Ishikawa (cell line): ENCODE measurements at regions not wholly inside any gene's neighbourhood (a gene's known extent, or its start where the extent isn't known, plus 50 kb on each side); places are given as distances from the start of the nearest gene placed in this dataset.
A peak's percentile ranks its signal among the peaks of the same experiment; 100 is the strongest.

Source experiments
- CEBPB ChIP-seq: IDR thresholded peaks from 2 replicates; pipeline ENCODE4 v1.6.1; 2012
- CREB1 ChIP-seq: IDR thresholded peaks from 2 replicates; pipeline ENCODE4 v1.6.1; 2012; ENCODE audit warnings: low read depth
- EGR1 ChIP-seq: IDR thresholded peaks from 2 replicates; pipeline ENCODE4 v1.6.1; 2012
- EP300 ChIP-seq: IDR thresholded peaks from 2 replicates; pipeline ENCODE4 v1.6.1; 2012; ENCODE audit warnings: borderline replicate concordance
- FOXM1 ChIP-seq: IDR thresholded peaks from 2 replicates; pipeline ENCODE4 v1.6.1; 2012; ENCODE audit warnings: low read depth, borderline replicate concordance
- NFIC ChIP-seq: IDR thresholded peaks from 2 replicates; pipeline ENCODE4 v1.6.1; 2012
- RAD21 ChIP-seq: IDR thresholded peaks from 2 replicates; pipeline ENCODE4 v1.6.1; 2012; ENCODE audit warnings: low read depth
- TAF1 ChIP-seq: IDR thresholded peaks from 2 replicates; pipeline ENCODE4 v1.6.1; 2012; ENCODE audit warnings: low read depth, mild to moderate bottlenecking
- TCF12 ChIP-seq: IDR thresholded peaks from 2 replicates; pipeline ENCODE4 v1.6.1; 2012; ENCODE audit warnings: low read depth
- TEAD4 ChIP-seq: IDR thresholded peaks from 2 replicates; pipeline ENCODE4 v1.6.1; 2012
- YY1 ChIP-seq: IDR thresholded peaks from 2 replicates; pipeline ENCODE4 v1.6.1; 2012; ENCODE audit warnings: low read depth
- ZBTB7A ChIP-seq: IDR thresholded peaks from 2 replicates; pipeline ENCODE4 v1.6.1; 2012; ENCODE audit warnings: low read depth
- TF ChIP-seq, protein P1 (sequence below): IDR thresholded peaks from 2 replicates; pipeline ENCODE4 v1.6.1; 2012
- TF ChIP-seq, protein P2 (sequence below): IDR thresholded peaks from 2 replicates; pipeline ENCODE4 v1.6.1; 2012; ENCODE audit warnings: low read depth, mild to moderate bottlenecking
- TF ChIP-seq, protein P3 (sequence below): IDR thresholded peaks from 2 replicates; pipeline ENCODE4 v1.6.1; 2012

- TF ChIP-seq, protein P1, sequence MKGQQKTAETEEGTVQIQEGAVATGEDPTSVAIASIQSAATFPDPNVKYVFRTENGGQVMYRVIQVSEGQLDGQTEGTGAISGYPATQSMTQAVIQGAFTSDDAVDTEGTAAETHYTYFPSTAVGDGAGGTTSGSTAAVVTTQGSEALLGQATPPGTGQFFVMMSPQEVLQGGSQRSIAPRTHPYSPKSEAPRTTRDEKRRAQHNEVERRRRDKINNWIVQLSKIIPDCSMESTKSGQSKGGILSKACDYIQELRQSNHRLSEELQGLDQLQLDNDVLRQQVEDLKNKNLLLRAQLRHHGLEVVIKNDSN, result no peak
- TF ChIP-seq EGR1 (no peak), FOXM1 (no peak), TEAD4 (no peak), NFIC (no peak), YY1 (no peak), EP300 (no peak), TCF12 (no peak)
- TF ChIP-seq, protein P2, sequence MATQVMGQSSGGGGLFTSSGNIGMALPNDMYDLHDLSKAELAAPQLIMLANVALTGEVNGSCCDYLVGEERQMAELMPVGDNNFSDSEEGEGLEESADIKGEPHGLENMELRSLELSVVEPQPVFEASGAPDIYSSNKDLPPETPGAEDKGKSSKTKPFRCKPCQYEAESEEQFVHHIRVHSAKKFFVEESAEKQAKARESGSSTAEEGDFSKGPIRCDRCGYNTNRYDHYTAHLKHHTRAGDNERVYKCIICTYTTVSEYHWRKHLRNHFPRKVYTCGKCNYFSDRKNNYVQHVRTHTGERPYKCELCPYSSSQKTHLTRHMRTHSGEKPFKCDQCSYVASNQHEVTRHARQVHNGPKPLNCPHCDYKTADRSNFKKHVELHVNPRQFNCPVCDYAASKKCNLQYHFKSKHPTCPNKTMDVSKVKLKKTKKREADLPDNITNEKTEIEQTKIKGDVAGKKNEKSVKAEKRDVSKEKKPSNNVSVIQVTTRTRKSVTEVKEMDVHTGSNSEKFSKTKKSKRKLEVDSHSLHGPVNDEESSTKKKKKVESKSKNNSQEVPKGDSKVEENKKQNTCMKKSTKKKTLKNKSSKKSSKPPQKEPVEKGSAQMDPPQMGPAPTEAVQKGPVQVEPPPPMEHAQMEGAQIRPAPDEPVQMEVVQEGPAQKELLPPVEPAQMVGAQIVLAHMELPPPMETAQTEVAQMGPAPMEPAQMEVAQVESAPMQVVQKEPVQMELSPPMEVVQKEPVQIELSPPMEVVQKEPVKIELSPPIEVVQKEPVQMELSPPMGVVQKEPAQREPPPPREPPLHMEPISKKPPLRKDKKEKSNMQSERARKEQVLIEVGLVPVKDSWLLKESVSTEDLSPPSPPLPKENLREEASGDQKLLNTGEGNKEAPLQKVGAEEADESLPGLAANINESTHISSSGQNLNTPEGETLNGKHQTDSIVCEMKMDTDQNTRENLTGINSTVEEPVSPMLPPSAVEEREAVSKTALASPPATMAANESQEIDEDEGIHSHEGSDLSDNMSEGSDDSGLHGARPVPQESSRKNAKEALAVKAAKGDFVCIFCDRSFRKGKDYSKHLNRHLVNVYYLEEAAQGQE, result no peak
Measured at GRCh38 chr3:117708601-117709000, 999.0 kb downstream of the TUSC7 start.

DNA sequence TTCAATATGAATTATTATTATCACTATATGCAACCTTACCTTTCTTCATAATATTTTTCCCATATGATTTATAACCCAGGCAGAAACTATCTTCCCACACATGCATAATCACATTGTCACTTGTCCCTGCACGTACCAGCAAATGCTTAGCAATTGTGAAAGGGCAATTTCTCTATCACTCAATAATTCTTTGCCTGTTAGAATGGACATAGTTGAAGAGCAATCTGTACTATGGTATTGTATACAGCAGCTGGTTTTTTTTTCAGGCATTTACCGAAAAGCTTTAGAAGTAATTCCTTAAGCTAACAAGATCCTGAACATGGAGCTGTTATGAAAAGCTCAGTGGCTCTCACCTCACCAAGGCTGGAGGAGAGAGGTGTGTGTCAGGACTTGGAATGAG lies 999.5 kb downstream of the TUSC7 start:
- no peak for TF ChIP-seq ZBTB7A
- no peak for TF ChIP-seq YY1
- no peak for TF ChIP-seq EGR1
- no peak for TF ChIP-seq CREB1
- TF ChIP-seq TAF1, result no peak
- TF ChIP-seq EP300, result no peak
- no peak for TF ChIP-seq NFIC
- TF ChIP-seq, protein P1, result no peak
- TF ChIP-seq, protein P2, result no peak
- TF ChIP-seq FOXM1, result no peak
- no peak for TF ChIP-seq TEAD4
- TF ChIP-seq CEBPB, result no peak
- TF ChIP-seq RAD21, result no peak
- no peak for TF ChIP-seq TCF12

- no peak for TF ChIP-seq EGR1
- TF ChIP-seq TCF12, result no peak
- TF ChIP-seq, protein P3, sequence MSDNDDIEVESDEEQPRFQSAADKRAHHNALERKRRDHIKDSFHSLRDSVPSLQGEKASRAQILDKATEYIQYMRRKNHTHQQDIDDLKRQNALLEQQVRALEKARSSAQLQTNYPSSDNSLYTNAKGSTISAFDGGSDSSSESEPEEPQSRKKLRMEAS, result no peak
Measured at GRCh38 chr3:117710501-117710900, 1000.9 kb downstream of the TUSC7 start.

- TF ChIP-seq, protein P2, result no peak
- no peak for TF ChIP-seq FOXM1
- TF ChIP-seq NFIC, result no peak
- TF ChIP-seq, protein P1, result no peak
- TF ChIP-seq TCF12, result no peak
- TF ChIP-seq RAD21, result peak; percentile 61
- no peak for TF ChIP-seq EGR1
- TF ChIP-seq TEAD4, result no peak
Measured at GRCh38 chr3:117719316-117719926, 1009.8 kb downstream of the TUSC7 start.

DNA sequence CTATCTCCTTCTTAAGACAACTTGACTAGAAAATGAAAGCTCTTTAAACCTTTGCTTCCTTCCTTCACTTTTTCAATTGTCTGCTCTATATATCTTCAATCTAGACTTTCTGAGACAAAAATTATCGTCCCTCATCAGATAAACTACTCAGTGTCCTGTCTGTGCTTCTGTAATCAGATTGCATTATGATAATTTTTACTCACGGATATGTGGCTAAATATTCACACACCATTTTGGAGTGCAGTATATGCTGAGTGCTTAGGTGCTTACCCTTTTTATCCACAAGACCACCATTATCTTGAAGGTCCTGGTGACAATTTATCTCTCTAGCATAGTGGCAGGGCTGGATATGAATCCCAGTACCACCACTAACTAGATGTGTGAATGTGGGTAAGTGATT lies 1012.3 kb downstream of the TUSC7 start:
- TF ChIP-seq, protein P2, result no peak
- TF ChIP-seq NFIC (no peak), TEAD4 (no peak)
